HG03175 (cell line): ENCODE measurements at regions not wholly inside any gene's neighbourhood (a gene's known extent, or its start where the extent isn't known, plus 50 kb on each side); places are given as distances from the start of the nearest gene placed in this dataset.
A peak's percentile ranks its signal among the peaks of the same experiment; 100 is the strongest.

Source experiments
- ATAC-seq: cut with Tn5 transposase; IDR thresholded peaks from one replicate; pipeline ENCODE4 v1.9.1; 2021; ENCODE audit warnings: mild to moderate bottlenecking, moderate library complexity; ENCODE audit not compliant: unreplicated experiment

DNA sequence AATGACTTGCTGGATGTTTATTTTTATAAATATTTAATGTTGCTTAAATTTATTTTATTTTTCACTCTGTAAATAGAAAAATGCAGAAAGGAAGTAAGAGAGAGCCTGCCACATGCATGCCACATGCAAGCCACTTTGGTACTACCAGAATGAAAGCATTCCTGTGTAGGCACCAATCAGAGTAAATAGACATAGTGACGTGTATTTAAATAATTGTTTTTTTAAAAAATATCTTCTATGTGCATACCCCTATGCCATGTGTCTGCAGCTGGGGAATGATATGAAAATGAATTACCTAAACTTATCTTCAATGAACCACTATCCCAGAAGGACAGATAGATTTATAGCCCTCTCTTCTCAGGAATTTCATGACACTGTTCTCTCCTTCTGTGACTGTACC is 651.5 kb upstream of the RIOK2 start:
- no peak for ATAC-seq

- no peak for ATAC-seq
Measured at GRCh38 chr5:97835112-97835511, 652.1 kb upstream of the RIOK2 start.

- no peak for ATAC-seq
Measured at GRCh38 chr5:97836816-97837215, 653.8 kb upstream of the RIOK2 start.

GRCh38 chr5:97838214-97838613 is 655.2 kb upstream of the RIOK2 start:
- ATAC-seq: peak; percentile 97

- no peak for ATAC-seq
Measured at GRCh38 chr5:97839341-97840086, 656.5 kb upstream of the RIOK2 start.

DNA sequence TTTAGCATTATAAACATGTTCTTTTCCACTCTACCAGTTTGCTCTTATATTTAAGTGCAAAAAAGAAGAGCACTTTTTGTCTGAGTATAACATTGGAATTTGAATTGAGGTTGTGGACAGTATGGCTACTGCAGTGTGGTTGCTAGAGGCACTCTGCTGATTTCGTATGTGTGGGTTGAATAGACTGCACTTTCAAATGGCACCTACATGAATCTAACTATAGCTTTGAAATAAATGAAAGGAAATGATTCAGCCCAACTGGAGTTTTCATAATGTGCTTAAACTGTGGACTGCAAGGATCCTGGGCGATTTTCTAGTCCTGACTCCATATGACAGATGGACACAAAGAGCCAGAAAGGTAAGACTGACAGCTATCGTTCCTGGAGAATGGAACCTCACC is 657.6 kb upstream of the RIOK2 start:
- ATAC-seq: no peak

- no peak for ATAC-seq
Measured at GRCh38 chr5:97842687-97843086, 659.6 kb upstream of the RIOK2 start.

DNA sequence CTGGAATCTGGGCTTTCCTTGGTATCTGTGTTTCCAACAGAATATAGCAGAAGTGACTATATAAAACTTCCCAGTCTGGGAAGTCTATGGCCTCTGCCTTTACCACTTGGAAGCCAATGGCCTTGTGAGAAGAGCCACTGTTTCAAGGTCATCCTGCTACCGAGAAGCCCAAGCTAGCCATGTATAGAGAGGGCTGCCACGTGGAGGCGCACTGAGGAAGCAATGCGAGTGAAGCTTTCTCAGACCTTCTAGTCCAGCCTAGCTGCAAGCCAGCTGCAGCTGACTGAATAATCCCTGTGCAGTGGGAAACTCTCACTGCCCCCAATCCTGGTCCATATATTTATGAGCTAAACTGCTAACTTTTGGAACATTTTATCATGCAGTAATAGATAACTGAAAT is 661.8 kb upstream of the RIOK2 start:
- ATAC-seq: no peak

DNA sequence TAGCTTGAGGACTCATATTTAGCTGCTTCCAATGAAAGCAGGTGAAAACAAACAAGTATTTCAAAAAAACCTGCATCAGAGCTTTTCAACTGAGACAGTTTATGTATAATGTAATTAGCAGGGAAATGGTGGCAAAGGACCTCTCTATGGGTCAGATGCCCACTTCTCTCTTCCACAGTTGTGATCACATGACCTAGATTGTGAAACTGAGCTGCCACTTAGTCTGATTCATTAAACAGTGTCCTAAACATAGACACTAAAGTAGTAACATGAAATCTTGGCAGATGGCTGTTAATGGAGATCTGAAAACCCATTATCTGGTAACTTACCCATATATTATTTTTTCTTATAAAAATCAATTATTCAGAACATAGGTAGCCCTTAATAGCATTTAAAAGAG is 663.6 kb upstream of the RIOK2 start:
- ATAC-seq: no peak

DNA sequence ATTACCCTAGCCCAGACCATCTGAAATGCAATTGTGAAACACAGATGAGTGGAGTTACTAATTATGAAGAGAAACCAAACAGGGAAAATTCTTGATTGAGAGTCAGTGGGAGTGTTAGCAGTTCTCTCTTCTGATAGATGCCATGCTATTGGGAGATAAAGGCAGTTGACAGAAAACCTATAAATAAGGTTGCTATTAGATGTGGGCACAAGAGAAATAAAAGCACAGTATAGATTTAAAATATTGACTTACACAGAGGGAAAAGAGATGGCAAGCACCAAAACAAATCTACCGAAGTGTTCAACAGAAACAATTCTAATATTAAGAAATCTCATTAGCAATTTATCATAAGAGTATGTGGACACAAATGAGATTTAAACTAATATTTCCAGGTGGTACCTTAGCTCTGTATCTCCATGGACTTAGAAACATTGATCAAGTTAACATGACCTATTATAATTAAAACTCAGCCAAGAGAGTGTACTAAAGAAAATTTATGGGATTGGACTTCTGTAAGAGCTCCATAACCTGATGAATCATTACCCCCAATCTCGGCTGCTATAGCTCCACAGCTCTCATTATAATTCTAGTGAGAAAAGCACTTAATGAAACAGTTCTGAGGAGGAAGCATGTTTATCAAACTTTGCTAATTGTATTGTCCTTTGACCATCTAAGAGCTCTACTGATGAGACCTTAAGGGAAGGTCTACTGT is 665.0 kb upstream of the RIOK2 start:
- no peak for ATAC-seq

DNA sequence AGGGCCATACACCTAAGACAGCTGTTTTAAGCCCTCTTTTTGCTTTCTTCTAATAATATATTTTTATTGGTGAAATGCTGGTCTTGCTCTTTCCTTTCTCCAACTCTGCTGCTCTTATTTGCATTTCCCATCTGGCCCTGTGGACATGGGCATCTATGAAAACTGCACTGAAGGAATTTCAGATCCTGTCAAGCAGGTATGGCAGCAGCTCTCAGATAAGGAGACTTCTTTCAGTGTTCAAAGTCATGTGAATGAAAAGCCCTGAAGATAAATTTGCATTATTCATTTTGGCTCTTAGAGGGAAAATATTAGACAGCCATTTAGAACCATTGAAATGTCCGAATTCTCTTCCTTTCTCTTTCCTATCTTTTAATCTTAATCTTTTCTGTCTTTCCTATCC is 668.0 kb upstream of the RIOK2 start:
- ATAC-seq: no peak

DNA sequence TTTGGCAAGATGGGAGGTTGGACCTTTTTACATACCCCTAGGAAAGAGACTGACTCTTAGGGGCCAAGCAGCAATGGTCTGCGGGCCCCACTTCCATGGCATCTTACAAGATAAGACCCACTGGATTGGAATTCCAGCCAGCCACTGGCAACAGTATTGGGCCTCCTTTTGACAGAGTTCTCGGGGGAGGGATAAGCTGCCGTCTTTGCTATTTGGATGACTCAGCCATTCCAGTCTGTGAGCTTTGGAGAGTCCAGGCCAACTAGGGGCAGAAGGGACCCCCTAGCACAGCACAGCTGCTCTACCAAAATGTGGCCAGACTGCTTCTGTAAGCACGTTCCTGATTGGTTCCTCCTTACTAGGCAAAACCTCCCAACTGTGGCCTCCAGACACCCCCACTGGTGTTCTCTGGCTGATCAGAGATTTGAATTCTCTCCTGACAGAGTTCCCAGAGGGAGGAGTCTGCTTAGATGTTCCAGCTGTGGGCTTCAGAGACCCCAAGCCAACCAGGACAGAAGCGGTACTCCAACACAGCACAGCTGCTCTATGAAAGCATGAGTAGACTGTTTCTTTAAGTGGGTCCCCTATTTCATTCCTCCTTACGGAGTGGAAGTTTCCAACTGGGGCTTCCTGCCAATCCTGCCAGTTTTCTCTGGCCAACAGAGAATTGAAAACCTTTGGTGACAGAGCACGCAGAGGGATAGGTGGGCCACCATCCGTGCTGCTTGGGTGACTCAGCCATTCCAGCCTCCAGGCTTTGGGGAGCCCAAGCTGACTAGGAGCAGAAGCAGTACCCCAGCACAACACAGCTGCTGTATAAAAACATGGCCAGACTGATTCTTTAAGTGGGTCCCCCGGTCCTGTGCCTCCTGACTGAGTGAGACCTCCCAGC is 672.1 kb upstream of the RIOK2 start:
- no peak for ATAC-seq

- ATAC-seq: no peak
Measured at GRCh38 chr5:97874491-97874890, 691.4 kb upstream of the RIOK2 start.

GRCh38 chr5:97876272-97876671 is 693.2 kb upstream of the RIOK2 start:
- no peak for ATAC-seq

DNA sequence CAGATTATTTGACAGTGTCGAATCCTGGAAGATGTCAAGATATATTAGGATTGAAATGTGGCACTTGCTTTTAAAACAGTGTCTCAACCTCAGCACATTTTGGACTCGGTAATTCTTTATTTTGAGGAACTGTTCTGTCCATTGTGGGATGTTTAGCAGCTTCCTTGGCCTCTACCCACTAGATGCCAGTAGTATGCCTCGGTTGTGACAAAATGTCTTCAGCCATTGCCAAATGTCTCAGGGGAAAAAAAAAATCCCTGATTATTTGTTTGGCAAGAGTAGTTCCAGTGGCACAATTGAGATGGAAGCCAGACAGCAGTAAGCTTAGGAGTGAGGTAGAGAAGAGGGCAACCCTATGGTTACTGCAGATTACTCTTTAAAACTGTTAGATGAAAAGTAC is 694.5 kb upstream of the RIOK2 start:
- ATAC-seq: no peak

GRCh38 chr5:97888439-97888838 is 705.4 kb upstream of the RIOK2 start:
- ATAC-seq: peak; percentile 87

GRCh38 chr5:97891971-97892370 is 708.9 kb upstream of the RIOK2 start:
- no peak for ATAC-seq

DNA sequence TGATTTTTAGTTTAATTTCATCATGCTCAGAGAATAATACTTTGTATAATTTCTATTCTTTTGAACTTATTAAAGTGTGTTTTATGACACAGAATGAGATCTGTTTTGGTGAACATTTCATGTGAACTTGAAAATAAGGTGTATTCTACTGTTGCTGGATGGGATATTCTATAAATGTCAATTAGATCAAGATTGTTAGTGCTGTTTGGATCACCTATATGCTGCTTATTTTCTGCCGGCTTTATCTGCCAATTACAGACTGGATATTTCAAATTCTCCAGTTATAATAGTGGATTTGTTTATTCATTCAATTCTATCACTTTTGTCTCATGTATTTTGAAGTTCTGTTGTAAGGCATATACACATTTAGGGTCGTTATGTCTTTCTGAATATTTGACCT is 720.7 kb upstream of the RIOK2 start:
- ATAC-seq: no peak

DNA sequence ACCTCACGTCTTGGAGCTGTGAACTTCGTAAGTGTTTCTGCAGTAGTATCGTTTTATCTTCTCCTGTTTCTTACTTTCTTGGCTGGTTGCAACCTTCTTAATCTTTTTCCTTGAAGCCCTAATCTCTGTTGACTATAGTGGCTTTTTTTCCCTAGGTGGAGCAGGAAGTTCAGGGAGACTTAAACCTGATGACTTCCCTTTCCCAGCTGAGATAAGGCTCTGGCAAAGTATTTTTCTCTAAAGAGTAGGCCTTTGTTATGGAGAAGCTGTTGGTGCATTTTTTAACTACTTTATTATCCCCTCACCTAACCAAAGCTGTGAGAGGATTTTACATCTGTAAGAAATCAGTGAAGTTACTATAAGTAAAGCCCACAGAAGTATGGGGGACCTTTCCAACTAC is 723.1 kb upstream of the RIOK2 start:
- no peak for ATAC-seq

DNA sequence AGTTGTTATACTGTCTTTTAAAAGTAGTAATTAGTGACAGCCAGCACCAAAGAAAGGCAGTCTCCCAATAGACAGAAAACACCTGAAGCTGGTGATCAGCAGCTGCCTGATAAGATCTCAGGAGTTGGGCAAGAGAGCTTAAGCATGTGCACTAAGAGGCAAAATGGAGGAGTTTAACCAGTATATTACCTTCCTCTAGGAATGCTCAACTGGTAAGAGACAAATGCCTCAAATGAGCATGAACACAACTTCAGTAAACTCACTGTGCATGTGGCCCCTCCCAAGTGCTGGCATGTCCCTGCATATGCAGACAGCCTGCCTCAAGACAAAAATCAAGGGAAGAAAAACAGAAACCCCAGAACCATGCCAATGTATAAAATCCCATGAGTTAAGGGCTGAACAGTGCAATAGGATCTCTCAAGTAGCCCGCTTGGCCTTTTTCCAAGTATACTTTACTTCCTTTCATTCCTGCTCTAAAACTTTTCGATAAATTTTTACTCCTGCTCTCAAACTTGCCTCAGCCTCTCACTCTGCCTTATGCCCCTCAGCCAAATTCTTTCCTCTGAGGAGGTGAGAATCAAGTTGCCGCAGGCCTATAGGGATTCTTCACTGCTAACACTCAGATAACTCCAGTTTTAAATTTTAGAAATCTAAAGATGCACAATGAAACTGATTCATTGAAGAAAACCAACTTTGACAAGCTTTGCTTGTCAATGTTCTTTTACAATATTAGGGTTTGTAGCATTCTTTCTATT is 724.8 kb upstream of the RIOK2 start:
- no peak for ATAC-seq

GRCh38 chr5:97909541-97909940 is 726.5 kb upstream of the RIOK2 start:
- no peak for ATAC-seq
